K562 (cell line): ENCODE measurements at regions not wholly inside any gene's neighbourhood (a gene's known extent, or its start where the extent isn't known, plus 50 kb on each side); places are given as distances from the start of the nearest gene placed in this dataset.

Source experiments
- ATAC-seq: fragments of 200-7000 bp; cut with Tn5 transposase; 3 replicates; pipeline ENCODE4 v1.9.1; 2020; ENCODE audit warnings: moderate library complexity
- BruUV-seq: library from RNA; stranded (reverse); fragments of 400-500 nt; replicated peaks from 2 replicates; lab custom pipeline; 2021; lab: Mats Ljungman, UMichigan
- CTCF ChIA-PET: fragments of 300-600 bp; formaldehyde crosslinking; extraction: SDS; loops from one replicate; lab custom pipeline; 2021; ENCODE audit warnings: low intra/inter-chr PET ratio; lab: Yijun Ruan, JAX
- POLR2A ChIA-PET: fragments of 300-600, 350-650 bp; sonication (Branson Sonifier 250); formaldehyde crosslinking; extraction: SDS; loops from one replicate; lab custom pipeline; 2021; ENCODE audit warnings: antibody characterized with exemption, inconsistent platforms; lab: Yijun Ruan, JAX
- DNase-seq, 4 experiments: peaks; one replicate each; pipeline versions ENCODE4 v3.0.0 to v3.0.0-alpha.2; 2011 to 2018; ENCODE audit warnings: low spot score in 3 of 4, mixed read lengths in 3 of 4; ENCODE audit errors: extremely low read depth in 1 of 4
- FAIRE-seq: peaks from 2 replicates; lab custom pipeline; 2011; peaks lifted over from hg19 to GRCh38; lab: Jason Lieb, UNC
- H2AFZ ChIP-seq: 2 replicates; pipeline ENCODE4 v1.6.0; 2011; ENCODE audit warnings: low read depth, low read length, control low read depth, inconsistent platforms
- H3K27ac ChIP-seq: fragments of 200-600 bp; 3 replicates; pipeline ENCODE4 v1.8.0; 2011; ENCODE audit warnings: low read depth, mild to moderate bottlenecking, control low read depth, inconsistent platforms, low read length, moderate library complexity, mixed read lengths; ENCODE audit errors: extremely low read depth
- H3K27me3 ChIP-seq, 2 experiments: fragments of 300-600 bp in 1 of 2; 2 replicates in 1 of 2; 3 replicates in 1 of 2; pipeline versions ENCODE4 v1.6.0 to v1.8.0; 2011; ENCODE audit warnings: inconsistent platforms in 2 of 2, low read length in 2 of 2, mild to moderate bottlenecking in 1 of 2, mixed read lengths in 1 of 2, moderate library complexity in 1 of 2; ENCODE audit not compliant: control insufficient read depth in 2 of 2, insufficient read depth in 2 of 2
- H3K36me3 ChIP-seq: fragments of 300-600 bp; 3 replicates; pipeline ENCODE4 v1.8.0; 2011; ENCODE audit warnings: mild to moderate bottlenecking, low read length, inconsistent platforms; ENCODE audit not compliant: control insufficient read depth, insufficient read depth
- H3K4me1 ChIP-seq, 2 experiments: fragments of 200-600 bp in 1 of 2; replicated peaks in 1 of 2; 2 replicates in 1 of 2; 3 replicates in 1 of 2; pipeline versions ENCODE4 v1.5.1 to v1.8.0; 2011; ENCODE audit warnings: inconsistent platforms in 2 of 2, low read length in 2 of 2, mild to moderate bottlenecking in 1 of 2, mixed read lengths in 1 of 2, moderate library complexity in 1 of 2; ENCODE audit not compliant: control insufficient read depth in 2 of 2, insufficient read depth in 2 of 2
- H3K4me2 ChIP-seq: 2 replicates; pipeline ENCODE4 v1.6.1; 2011; ENCODE audit warnings: low read length, control low read depth, inconsistent platforms, mixed read lengths; ENCODE audit not compliant: insufficient read depth
- H3K4me3 ChIP-seq: fragments of 200-600 bp; sonication (generic), shearing (Covaris generic); 2 replicates; pipeline ENCODE4 v1.5.1; 2016; ENCODE audit warnings: control low read depth, inconsistent platforms
- H3K79me2 ChIP-seq: fragments of 200-600 bp; 3 replicates; pipeline ENCODE4 v1.8.0; 2011; ENCODE audit warnings: low read length, inconsistent platforms; ENCODE audit not compliant: control insufficient read depth, insufficient read depth
- H3K9ac ChIP-seq, 2 experiments: 2 replicates each; pipeline versions ENCODE4 v1.6.0 to v1.6.1; 2011; ENCODE audit warnings: low read depth in 2 of 2, low read length in 2 of 2, control low read depth in 1 of 2, inconsistent platforms in 1 of 2, mild to moderate bottlenecking in 1 of 2, mixed read lengths in 1 of 2; ENCODE audit not compliant: insufficient read depth in 1 of 2
- H3K9me1 ChIP-seq: one replicate; pipeline ENCODE4 v1.6.0; 2011; ENCODE audit warnings: inconsistent platforms, mild to moderate bottlenecking, low read length, moderate library complexity; ENCODE audit not compliant: control insufficient read depth, insufficient read depth
- H3K9me3 ChIP-seq: replicated peaks from 2 replicates; pipeline ENCODE4 v1.5.1; 2011; ENCODE audit warnings: low read depth, low read length, inconsistent platforms; ENCODE audit not compliant: control insufficient read depth, insufficient read depth
- H4K20me1 ChIP-seq: replicated peaks from 2 replicates; pipeline ENCODE4 v1.6.1; 2011; ENCODE audit warnings: low read length, inconsistent platforms, mixed read lengths; ENCODE audit not compliant: control insufficient read depth, insufficient read depth
- IRF9 ChIP-seq: fragments of 450-650 bp; IDR thresholded peaks from 2 replicates; pipeline ENCODE4 v1.6.1; 2016; ENCODE audit warnings: missing biosample characterization, missing genetic modification characterization
- PML ChIP-seq: IDR thresholded peaks from 2 replicates; pipeline ENCODE4 v1.6.1; 2012; ENCODE audit warnings: low read length, inconsistent platforms
- PRPF4 ChIP-seq: fragments of 200-400 bp; formaldehyde crosslinking; IDR thresholded peaks from one replicate; pipeline ENCODE4 v1.6.1; 2017; ENCODE audit warnings: low read length, low read depth, mild to moderate bottlenecking; ENCODE audit not compliant: insufficient read depth, poor library complexity, severe bottlenecking
- ZNF197 ChIP-seq: fragments of 200-800 bp; sonication (Bioruptor generic); IDR thresholded peaks from 2 replicates; pipeline ENCODE4 v1.6.1; 2016; ENCODE audit warnings: low read depth, missing genetic modification characterization, missing compliant biosample characterization
- WGBS: fragments of 100-300 bp; shearing (Covaris generic); methylation state at CpG from one replicate; pipeline ENCODE4 v1.1.6; 2016; ENCODE audit warnings: low coverage, mixed read lengths; ENCODE audit not compliant: insufficient coverage; ENCODE audit errors: missing lambda C conversion rate; 5-methylcytosine and 5-hydroxymethylcytosine counted together
- in situ Hi-C: fragments of 300-500 bp; cut with MboI; formaldehyde crosslinking; loops from 4 replicates; pipeline ENCODE4 v1.15.0; 2018; ENCODE audit warnings: inconsistent platforms, mixed read lengths
- intact Hi-C: fragments of 100-400 bp; cut with micrococcal nuclease; formaldehyde crosslinking; loops from 2 replicates; pipeline ENCODE4 v1.14.2; 2022

- DNase-seq (no peak), ATAC-seq (no peak), FAIRE-seq (no peak)
- no peaks in the 10 kb centered on the region for H3K27me3 ChIP-seq
- H2AFZ ChIP-seq = no peak overlapping the region
- no peaks in the 10 kb centered on the region for H3K36me3 ChIP-seq
- no peak overlapping the region for H3K4me3 ChIP-seq
- H3K27ac ChIP-seq = no peak overlapping the region
- CTCF ChIA-PET = no interaction called here
- BruUV-seq = no TSS peak
- WGBS = 0% methylated on average over 2 of the region's 2 CpGs
- intact Hi-C loops (no loop called here), in situ Hi-C loops (no loop called here)
- no peaks in the 10 kb centered on the region for H4K20me1 ChIP-seq
- POLR2A ChIA-PET = no interaction called here
- H3K9me3 ChIP-seq = no peaks in the 10 kb centered on the region; the same call in 1 of the 2 replicates
- no peak overlapping the region for H3K4me2 ChIP-seq
- no peak overlapping the region for H3K9ac ChIP-seq
- H3K79me2 ChIP-seq = no peaks in the 10 kb centered on the region
- H3K9me1 ChIP-seq = no peaks in the 10 kb centered on the region
- no peaks in the 10 kb centered on the region for H3K4me1 ChIP-seq
- TF ChIP-seq ZNF197 (CRISPR knock-in tag) = no peak
- no peak for TF ChIP-seq PRPF4
- no peak for TF ChIP-seq PML
- TF ChIP-seq, all 486 proteins: peak for 0
Measured at GRCh38 chr2:117512307-117512706, 302.2 kb upstream of the DDX18 start.

- FAIRE-seq (no peak), DNase-seq (no peak), ATAC-seq (no peak)
- intact Hi-C loops = no loop called here
- CTCF ChIA-PET = no interaction called here
- Histone ChIP-seq H3K9me1 (no peaks in the 10 kb centered on the region), H3K79me2 (no peaks in the 10 kb centered on the region), H3K4me1 (no peaks in the 10 kb centered on the region), H3K4me3 (no peak overlapping the region), H3K27me3 (no peaks in the 10 kb centered on the region), H2AFZ (no peak overlapping the region), H3K9me3 (no peaks in the 10 kb centered on the region; the same call in 1 of the 2 replicates), H3K9ac (no peak overlapping the region), H3K36me3 (no peaks in the 10 kb centered on the region), H3K4me2 (no peak overlapping the region), H4K20me1 (no peaks in the 10 kb centered on the region), H3K27ac (no peak overlapping the region)
- TF ChIP-seq IRF9 (tag) = no peak
- WGBS = 0% methylated on average over 1 of the region's 1 CpG
- in situ Hi-C loops = no loop called here
- POLR2A ChIA-PET = no interaction called here
- BruUV-seq = no TSS peak
Measured at GRCh38 chr2:117514371-117514770, 300.1 kb upstream of the DDX18 start.
